SK-N-SH (cell line): ENCODE measurements at regions not wholly inside any gene's neighbourhood (a gene's known extent, or its start where the extent isn't known, plus 50 kb on each side); places are given as distances from the start of the nearest gene placed in this dataset.

Experiments used
- CTCF ChIA-PET: fragments of 300-600, 350-600 bp; formaldehyde crosslinking; extraction: SDS; loops from one replicate; lab custom pipeline; 2021; lab: Yijun Ruan, JAX
- POLR2A ChIA-PET: fragments of 350-600 bp; sonication (Branson Sonifier 250); formaldehyde crosslinking; extraction: SDS; loops from one replicate; lab custom pipeline; 2020; ENCODE audit warnings: antibody characterized with exemption, inconsistent platforms; lab: Yijun Ruan, JAX
- DNase-seq: peaks from one replicate; pipeline ENCODE4 v3.0.0; 2012
- H2AFZ ChIP-seq: fragments of 200-600 bp; sonication (generic); 2 replicates; pipeline ENCODE4 v1.8.1; 2016; ENCODE audit warnings: antibody characterized with exemption, mild to moderate bottlenecking, low read depth
- H3F3A ChIP-seq: fragments of 200-600 bp; sonication (generic); replicated peaks from 2 replicates; pipeline ENCODE3; 2016; ENCODE audit warnings: antibody characterized with exemption, mild to moderate bottlenecking; ENCODE audit not compliant: insufficient read depth
- H3K27ac ChIP-seq, 2 experiments: fragments of 200-500 bp in 1 of 2; fragments of 200-600 bp in 1 of 2; sonication (Bioruptor generic) in 1 of 2; sonication (generic), shearing (Covaris generic) in 1 of 2; 2 replicates each; pipeline versions ENCODE4 v1.5.1 to v1.6.1; 2014 to 2016; ENCODE audit warnings: low read depth in 2 of 2, inconsistent platforms in 1 of 2, low read length in 1 of 2, mild to moderate bottlenecking in 1 of 2, mixed read lengths in 1 of 2
- H3K27me3 ChIP-seq: fragments of 200-600 bp; sonication (generic), shearing (Covaris generic); 2 replicates; pipeline ENCODE4 v1.6.1; 2016; ENCODE audit warnings: mixed run types; ENCODE audit not compliant: insufficient read depth
- H3K36me3 ChIP-seq, 2 experiments: fragments of 200-500 bp in 1 of 2; fragments of 200-600 bp in 1 of 2; sonication (Bioruptor generic) in 1 of 2; sonication (generic) in 1 of 2; replicated peaks in 1 of 2; 2 replicates each; pipeline versions ENCODE3 to v1.5.1; 2014 to 2016; ENCODE audit warnings: low read length in 1 of 2, mild to moderate bottlenecking in 1 of 2; ENCODE audit not compliant: insufficient read depth in 2 of 2, control insufficient read depth in 1 of 2
- H3K4me1 ChIP-seq, 2 experiments: fragments of 200-500 bp in 1 of 2; fragments of 200-600 bp in 1 of 2; sonication (Bioruptor generic) in 1 of 2; sonication (generic), shearing (Covaris generic) in 1 of 2; 2 replicates each; pipeline versions ENCODE4 v1.5.1 to v1.6.1; 2014 to 2016; ENCODE audit warnings: low read depth in 1 of 2, low read length in 1 of 2, mixed run types in 1 of 2; ENCODE audit not compliant: insufficient read depth in 2 of 2, control insufficient read depth in 1 of 2
- H3K4me2 ChIP-seq: fragments of 200-600 bp; sonication (generic), shearing (Covaris generic); 2 replicates; pipeline ENCODE4 v1.6.1; 2017; ENCODE audit warnings: mixed run types
- H3K4me3 ChIP-seq, 2 experiments: fragments of 200-500 bp in 1 of 2; fragments of 200-600 bp in 1 of 2; sonication (Bioruptor generic) in 1 of 2; sonication (generic), shearing (Covaris generic) in 1 of 2; 2 replicates each; pipeline versions ENCODE4 v1.5.1 to v1.8.1; 2014 to 2016; ENCODE audit warnings: low read depth in 2 of 2, inconsistent platforms in 1 of 2, low read length in 1 of 2, mild to moderate bottlenecking in 1 of 2, mixed read lengths in 1 of 2, moderate library complexity in 1 of 2
- H3K79me2 ChIP-seq: fragments of 200-600 bp; sonication (generic); 2 replicates; pipeline ENCODE4 v1.8.1; 2017; ENCODE audit warnings: mild to moderate bottlenecking; ENCODE audit not compliant: insufficient read depth
- H3K9ac ChIP-seq: fragments of 200-600 bp; sonication (generic); 2 replicates; pipeline ENCODE4 v1.6.1; 2017; ENCODE audit warnings: mixed run types
- H3K9me2 ChIP-seq: fragments of 200-600 bp; sonication (generic); 2 replicates; pipeline ENCODE4 v1.6.1; 2017; ENCODE audit warnings: mixed run types
- H3K9me3 ChIP-seq: fragments of 200-600 bp; sonication (generic); 2 replicates; pipeline ENCODE4 v1.6.1; 2017; ENCODE audit warnings: mixed run types, mild to moderate bottlenecking, moderate library complexity
- H4K20me1 ChIP-seq: fragments of 200-600 bp; sonication (generic); 2 replicates; pipeline ENCODE4 v1.6.1; 2017; ENCODE audit warnings: mild to moderate bottlenecking, mixed run types; ENCODE audit not compliant: insufficient read depth
- CHD2 ChIP-seq: fragments of 150-350 bp; IDR thresholded peaks from 2 replicates; pipeline ENCODE4 v1.6.1; 2018; ENCODE audit warnings: low read length; ENCODE audit not compliant: partially characterized antibody
- GABPA ChIP-seq: IDR thresholded peaks from 2 replicates; pipeline ENCODE4 v1.4.0; 2012; ENCODE audit warnings: low read depth, mild to moderate bottlenecking
- GATA2 ChIP-seq: sonication (generic); formaldehyde crosslinking; IDR thresholded peaks from 2 replicates; pipeline ENCODE4 v1.5.0; 2020; ENCODE audit warnings: mild to moderate bottlenecking, missing genetic modification reagents
- NFIC ChIP-seq: IDR thresholded peaks from 2 replicates; pipeline ENCODE4 v1.4.0; 2012; ENCODE audit warnings: borderline replicate concordance
- RCOR1 ChIP-seq: fragments of 150-350 bp; IDR thresholded peaks from 2 replicates; pipeline ENCODE4 v1.6.1; 2017; ENCODE audit warnings: antibody characterized with exemption, low read length
- TCF12 ChIP-seq: IDR thresholded peaks from 2 replicates; pipeline ENCODE4 v1.4.0; 2012
- WGBS: methylation state at CpG from one replicate; pipeline ENCODE4 v1.1.6; 2017; ENCODE audit warnings: low lambda C conversion rate; 5-methylcytosine and 5-hydroxymethylcytosine counted together
- TF ChIP-seq, protein P1 (sequence below): fragments of 150-350 bp; IDR thresholded peaks from 2 replicates; pipeline ENCODE4 v1.6.1; 2016; ENCODE audit warnings: mild to moderate bottlenecking, low read depth, low read length
- TF ChIP-seq, protein P2 (sequence below): IDR thresholded peaks from 2 replicates; pipeline ENCODE4 v1.4.0; 2012; ENCODE audit warnings: low read depth, borderline replicate concordance
- TF ChIP-seq, protein P3 (sequence below): IDR thresholded peaks from 2 replicates; pipeline ENCODE4 v1.6.1; 2012; ENCODE audit warnings: mild to moderate bottlenecking, low read depth, low read length, moderate library complexity
- TF ChIP-seq, protein P4 (sequence below): IDR thresholded peaks from 2 replicates; pipeline ENCODE4 v1.4.0; 2012; ENCODE audit warnings: low read depth

DNA sequence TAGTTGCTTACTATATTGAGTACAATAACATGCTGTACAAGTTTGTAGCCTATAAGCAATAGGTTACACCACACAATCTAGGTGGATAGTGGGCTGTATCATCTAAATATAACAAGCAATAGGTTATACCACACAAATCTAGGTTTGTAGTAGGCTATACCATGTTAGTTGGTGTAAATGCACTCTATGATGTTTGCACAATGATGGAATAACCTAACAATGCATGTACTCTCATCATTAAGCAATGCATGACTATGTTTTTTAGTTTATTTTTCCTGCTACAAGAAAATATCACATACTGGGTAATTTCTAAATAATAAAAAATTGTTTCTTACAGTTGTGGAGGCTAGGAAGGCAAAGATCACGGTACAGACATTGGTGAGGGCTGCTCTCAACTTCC, 262.5 kb downstream of the SLITRK6 start (continued):
- TF ChIP-seq, protein P1, sequence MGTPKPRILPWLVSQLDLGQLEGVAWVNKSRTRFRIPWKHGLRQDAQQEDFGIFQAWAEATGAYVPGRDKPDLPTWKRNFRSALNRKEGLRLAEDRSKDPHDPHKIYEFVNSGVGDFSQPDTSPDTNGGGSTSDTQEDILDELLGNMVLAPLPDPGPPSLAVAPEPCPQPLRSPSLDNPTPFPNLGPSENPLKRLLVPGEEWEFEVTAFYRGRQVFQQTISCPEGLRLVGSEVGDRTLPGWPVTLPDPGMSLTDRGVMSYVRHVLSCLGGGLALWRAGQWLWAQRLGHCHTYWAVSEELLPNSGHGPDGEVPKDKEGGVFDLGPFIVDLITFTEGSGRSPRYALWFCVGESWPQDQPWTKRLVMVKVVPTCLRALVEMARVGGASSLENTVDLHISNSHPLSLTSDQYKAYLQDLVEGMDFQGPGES, result no peak

DNA sequence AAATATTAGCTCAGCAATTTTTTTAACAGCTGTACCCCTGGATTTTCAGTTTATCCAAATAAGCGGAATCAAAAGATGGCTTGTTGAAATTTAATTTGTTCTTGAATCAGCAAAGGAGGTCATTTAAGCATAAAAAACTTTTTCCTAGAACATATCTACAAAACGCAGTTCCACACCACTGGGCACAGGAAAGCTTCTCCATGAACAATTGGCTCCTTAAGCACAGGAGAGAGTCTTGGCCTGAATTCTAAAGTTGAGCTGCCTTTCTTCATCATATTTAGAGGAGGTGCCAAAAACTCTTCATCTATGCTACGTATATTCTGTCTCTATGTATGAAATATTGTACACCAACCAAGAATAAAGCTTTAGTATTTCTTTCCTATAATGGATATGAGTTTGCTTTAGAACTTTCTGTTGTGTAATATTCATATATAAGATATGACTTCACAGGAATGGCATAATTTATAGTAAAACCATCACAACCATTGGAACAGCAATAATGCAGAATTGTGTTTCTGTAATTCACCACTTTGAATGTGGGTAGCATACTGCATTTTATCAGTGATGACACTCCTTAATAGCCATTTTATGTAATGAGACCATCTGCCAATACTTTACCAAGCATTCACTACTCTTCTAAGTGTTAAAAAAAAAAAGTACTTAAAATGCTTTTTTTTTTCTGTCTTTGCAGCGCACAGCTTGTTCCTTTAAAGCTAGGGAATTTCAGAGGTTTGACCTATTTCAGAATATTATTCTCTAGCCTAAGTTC, 263.7 kb downstream of the SLITRK6 start:
- no peak overlapping the region for H3K9ac ChIP-seq
- H3K9me2 ChIP-seq, result no peaks in the 10 kb centered on the region
- no peaks in the 10 kb centered on the region for H3K4me1 ChIP-seq
- no peak overlapping the region for H3K27ac ChIP-seq
- no peaks in the 10 kb centered on the region for H3K27me3 ChIP-seq
- H3F3A ChIP-seq, result no peaks in the 10 kb centered on the region
- DNase-seq, result no peak
- H3K4me3 ChIP-seq, result no peak overlapping the region
- 91% methylated on average over 4 of the region's 4 CpGs for WGBS
- no peaks in the 10 kb centered on the region for H3K79me2 ChIP-seq
- no peaks in the 10 kb centered on the region for H3K9me3 ChIP-seq
- no peaks in the 10 kb centered on the region for H4K20me1 ChIP-seq
- 0 out of 2 replicates have a peak overlapping the region, but pooled peaks have one; percentile 14 for H2AFZ ChIP-seq
- ChIA-PET POLR2A (interaction anchor here (0.8 kb wide), 1 partner anchor 124 kb away, joined by 3 read pairs; no protein-coding TSS in a partner anchor), CTCF (interaction anchor here (0.9 kb wide), 1 partner anchor 20 kb away, joined by 3 read pairs; no protein-coding TSS in a partner anchor)
- no peaks in the 10 kb centered on the region for H3K36me3 ChIP-seq
- TF ChIP-seq, protein P2, sequence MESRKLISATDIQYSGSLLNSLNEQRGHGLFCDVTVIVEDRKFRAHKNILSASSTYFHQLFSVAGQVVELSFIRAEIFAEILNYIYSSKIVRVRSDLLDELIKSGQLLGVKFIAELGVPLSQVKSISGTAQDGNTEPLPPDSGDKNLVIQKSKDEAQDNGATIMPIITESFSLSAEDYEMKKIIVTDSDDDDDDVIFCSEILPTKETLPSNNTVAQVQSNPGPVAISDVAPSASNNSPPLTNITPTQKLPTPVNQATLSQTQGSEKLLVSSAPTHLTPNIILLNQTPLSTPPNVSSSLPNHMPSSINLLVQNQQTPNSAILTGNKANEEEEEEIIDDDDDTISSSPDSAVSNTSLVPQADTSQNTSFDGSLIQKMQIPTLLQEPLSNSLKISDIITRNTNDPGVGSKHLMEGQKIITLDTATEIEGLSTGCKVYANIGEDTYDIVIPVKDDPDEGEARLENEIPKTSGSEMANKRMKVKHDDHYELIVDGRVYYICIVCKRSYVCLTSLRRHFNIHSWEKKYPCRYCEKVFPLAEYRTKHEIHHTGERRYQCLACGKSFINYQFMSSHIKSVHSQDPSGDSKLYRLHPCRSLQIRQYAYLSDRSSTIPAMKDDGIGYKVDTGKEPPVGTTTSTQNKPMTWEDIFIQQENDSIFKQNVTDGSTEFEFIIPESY, result no peak
- TF ChIP-seq TCF12 (no peak), RCOR1 (no peak), GABPA (no peak), GATA2 (CRISPR knock-in tag) (no peak), CHD2 (no peak), NFIC (no peak)
- TF ChIP-seq, protein P3, sequence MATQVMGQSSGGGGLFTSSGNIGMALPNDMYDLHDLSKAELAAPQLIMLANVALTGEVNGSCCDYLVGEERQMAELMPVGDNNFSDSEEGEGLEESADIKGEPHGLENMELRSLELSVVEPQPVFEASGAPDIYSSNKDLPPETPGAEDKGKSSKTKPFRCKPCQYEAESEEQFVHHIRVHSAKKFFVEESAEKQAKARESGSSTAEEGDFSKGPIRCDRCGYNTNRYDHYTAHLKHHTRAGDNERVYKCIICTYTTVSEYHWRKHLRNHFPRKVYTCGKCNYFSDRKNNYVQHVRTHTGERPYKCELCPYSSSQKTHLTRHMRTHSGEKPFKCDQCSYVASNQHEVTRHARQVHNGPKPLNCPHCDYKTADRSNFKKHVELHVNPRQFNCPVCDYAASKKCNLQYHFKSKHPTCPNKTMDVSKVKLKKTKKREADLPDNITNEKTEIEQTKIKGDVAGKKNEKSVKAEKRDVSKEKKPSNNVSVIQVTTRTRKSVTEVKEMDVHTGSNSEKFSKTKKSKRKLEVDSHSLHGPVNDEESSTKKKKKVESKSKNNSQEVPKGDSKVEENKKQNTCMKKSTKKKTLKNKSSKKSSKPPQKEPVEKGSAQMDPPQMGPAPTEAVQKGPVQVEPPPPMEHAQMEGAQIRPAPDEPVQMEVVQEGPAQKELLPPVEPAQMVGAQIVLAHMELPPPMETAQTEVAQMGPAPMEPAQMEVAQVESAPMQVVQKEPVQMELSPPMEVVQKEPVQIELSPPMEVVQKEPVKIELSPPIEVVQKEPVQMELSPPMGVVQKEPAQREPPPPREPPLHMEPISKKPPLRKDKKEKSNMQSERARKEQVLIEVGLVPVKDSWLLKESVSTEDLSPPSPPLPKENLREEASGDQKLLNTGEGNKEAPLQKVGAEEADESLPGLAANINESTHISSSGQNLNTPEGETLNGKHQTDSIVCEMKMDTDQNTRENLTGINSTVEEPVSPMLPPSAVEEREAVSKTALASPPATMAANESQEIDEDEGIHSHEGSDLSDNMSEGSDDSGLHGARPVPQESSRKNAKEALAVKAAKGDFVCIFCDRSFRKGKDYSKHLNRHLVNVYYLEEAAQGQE, result no peak
- TF ChIP-seq, protein P4, sequence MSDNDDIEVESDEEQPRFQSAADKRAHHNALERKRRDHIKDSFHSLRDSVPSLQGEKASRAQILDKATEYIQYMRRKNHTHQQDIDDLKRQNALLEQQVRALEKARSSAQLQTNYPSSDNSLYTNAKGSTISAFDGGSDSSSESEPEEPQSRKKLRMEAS, result no peak
- H3K4me2 ChIP-seq, result no peak overlapping the region
